ENCODE measurements at regions not wholly inside any gene's neighbourhood (a gene's known extent, or its start where the extent isn't known, plus 50 kb on each side); places are given as distances from the start of the nearest gene placed in this dataset.

GRCh38 chr15:93459396-93459795 lies 370.4 kb upstream of the RGMA start:
- Histone ChIP-seq H3K4me3 (ENCODE audit: low read length, poor library complexity, severe bottlenecking) (no peak overlapping the region), H3K36me3 (ENCODE audit: insufficient read depth, low read length) (no peaks in the 10 kb centered on the region), H2AFZ (ENCODE audit: low read length) (no peak overlapping the region), H3F3A (ENCODE audit: low read depth) (no peaks in the 10 kb centered on the region), H3K4me2 (ENCODE audit: low read depth, low read length, poor library complexity, severe bottlenecking) (no peak overlapping the region), H3K9me2 (replicated peaks; ENCODE audit: low read depth, low read length) (no peaks in the 10 kb centered on the region), H3K79me2 (ENCODE audit: insufficient read depth, low read length) (no peaks in the 10 kb centered on the region), H3K4me1 (ENCODE audit: insufficient read depth, low read length, poor library complexity, severe bottlenecking) (no peaks in the 10 kb centered on the region), H3K9me3 (ENCODE audit: insufficient read depth, low read depth, low read length) (no peaks in the 10 kb centered on the region), H4K20me1 (ENCODE audit: insufficient read depth, low read length, poor library complexity, severe bottlenecking) (no peaks in the 10 kb centered on the region), H3K27me3 (ENCODE audit: insufficient read depth, low read length, poor library complexity, severe bottlenecking) (no peaks in the 10 kb centered on the region), H3K9ac (ENCODE audit: low read depth, low read length, poor library complexity, severe bottlenecking) (no peak overlapping the region)
- no peak for TF ChIP-seq EZH2phosphoT487 (IDR thresholded peaks at IDR 0.05; ENCODE audit: borderline replicate concordance)
- no peak for TF ChIP-seq CTCF (conservative IDR thresholded peaks at IDR 0.05; ENCODE audit: low read length)

- no peaks in the 10 kb centered on the region for H3K4me1 ChIP-seq (ENCODE audit: insufficient read depth, low read length, poor library complexity, severe bottlenecking)
- H3K27me3 ChIP-seq (ENCODE audit: insufficient read depth, low read length, poor library complexity, severe bottlenecking), result no peaks in the 10 kb centered on the region
- H3K79me2 ChIP-seq (ENCODE audit: insufficient read depth, low read length), result no peaks in the 10 kb centered on the region
- H3F3A ChIP-seq (ENCODE audit: low read depth), result no peaks in the 10 kb centered on the region
- H3K9ac ChIP-seq (ENCODE audit: low read depth, low read length, poor library complexity, severe bottlenecking), result no peak overlapping the region
- TF ChIP-seq CTCF (conservative IDR thresholded peaks at IDR 0.05; ENCODE audit: low read length) (no peak), EZH2phosphoT487 (IDR thresholded peaks at IDR 0.05; ENCODE audit: borderline replicate concordance) (no peak)
- no peaks in the 10 kb centered on the region for H3K9me2 ChIP-seq (replicated peaks; ENCODE audit: low read depth, low read length)
- no peak overlapping the region for H2AFZ ChIP-seq (ENCODE audit: low read length)
- H3K9me3 ChIP-seq (ENCODE audit: insufficient read depth, low read depth, low read length), result no peaks in the 10 kb centered on the region
- no peak overlapping the region for H3K4me2 ChIP-seq (ENCODE audit: low read depth, low read length, poor library complexity, severe bottlenecking)
- H4K20me1 ChIP-seq (ENCODE audit: insufficient read depth, low read length, poor library complexity, severe bottlenecking), result no peaks in the 10 kb centered on the region
- no peak overlapping the region for H3K4me3 ChIP-seq (ENCODE audit: low read length, poor library complexity, severe bottlenecking)
- no peaks in the 10 kb centered on the region for H3K36me3 ChIP-seq (ENCODE audit: insufficient read depth, low read length)
Observed at GRCh38 chr15:93458597-93458996, 369.6 kb upstream of the RGMA start.

GRCh38 chr15:93454788-93455187 lies 365.8 kb upstream of the RGMA start:
- Histone ChIP-seq H4K20me1 (ENCODE audit: insufficient read depth, low read length, poor library complexity, severe bottlenecking) (no peaks in the 10 kb centered on the region), H3K4me1 (ENCODE audit: insufficient read depth, low read length, poor library complexity, severe bottlenecking) (no peaks in the 10 kb centered on the region), H3K4me3 (ENCODE audit: low read length, poor library complexity, severe bottlenecking) (no peak overlapping the region), H3F3A (ENCODE audit: low read depth) (no peaks in the 10 kb centered on the region), H3K9ac (ENCODE audit: low read depth, low read length, poor library complexity, severe bottlenecking) (no peak overlapping the region), H3K9me3 (ENCODE audit: insufficient read depth, low read depth, low read length) (no peaks in the 10 kb centered on the region), H3K36me3 (ENCODE audit: insufficient read depth, low read length) (no peaks in the 10 kb centered on the region), H3K4me2 (ENCODE audit: low read depth, low read length, poor library complexity, severe bottlenecking) (no peak overlapping the region), H2AFZ (ENCODE audit: low read length) (no peak overlapping the region), H3K79me2 (ENCODE audit: insufficient read depth, low read length) (no peaks in the 10 kb centered on the region), H3K27me3 (ENCODE audit: insufficient read depth, low read length, poor library complexity, severe bottlenecking) (no peaks in the 10 kb centered on the region), H3K9me2 (replicated peaks; ENCODE audit: low read depth, low read length) (no peaks in the 10 kb centered on the region)
- TF ChIP-seq EZH2phosphoT487 (IDR thresholded peaks at IDR 0.05; ENCODE audit: borderline replicate concordance), result no peak

- Histone ChIP-seq H3K27me3 (ENCODE audit: insufficient read depth, low read length, poor library complexity, severe bottlenecking) (no peaks in the 10 kb centered on the region), H3F3A (ENCODE audit: low read depth) (no peaks in the 10 kb centered on the region), H3K9ac (ENCODE audit: low read depth, low read length, poor library complexity, severe bottlenecking) (no peak overlapping the region), H3K79me2 (ENCODE audit: insufficient read depth, low read length) (no peaks in the 10 kb centered on the region), H3K9me2 (replicated peaks; ENCODE audit: low read depth, low read length) (no peaks in the 10 kb centered on the region), H3K9me3 (ENCODE audit: insufficient read depth, low read depth, low read length) (no peaks in the 10 kb centered on the region), H2AFZ (ENCODE audit: low read length) (no peak overlapping the region), H4K20me1 (ENCODE audit: insufficient read depth, low read length, poor library complexity, severe bottlenecking) (no peaks in the 10 kb centered on the region), H3K4me3 (ENCODE audit: low read length, poor library complexity, severe bottlenecking) (no peak overlapping the region), H3K36me3 (ENCODE audit: insufficient read depth, low read length) (no peaks in the 10 kb centered on the region), H3K4me1 (ENCODE audit: insufficient read depth, low read length, poor library complexity, severe bottlenecking) (no peaks in the 10 kb centered on the region), H3K4me2 (ENCODE audit: low read depth, low read length, poor library complexity, severe bottlenecking) (no peak overlapping the region)
- no peak for TF ChIP-seq EZH2phosphoT487 (IDR thresholded peaks at IDR 0.05; ENCODE audit: borderline replicate concordance)
- no peak for TF ChIP-seq CTCF (conservative IDR thresholded peaks at IDR 0.05; ENCODE audit: low read length)
Observed at GRCh38 chr15:93452537-93453211, 363.7 kb upstream of the RGMA start.

Measured in Loucy (cell line).